HG03378 (cell line): ENCODE measurements at regions not wholly inside any gene's neighbourhood (a gene's known extent, or its start where the extent isn't known, plus 50 kb on each side); places are given as distances from the start of the nearest gene placed in this dataset.
"Not testable (repeated sequence)": the region's sequence is repeated elsewhere in the genome, so short reads cannot be mapped to it uniquely, and the experiment has no call there.

Source experiments
- ATAC-seq: cut with Tn5 transposase; IDR thresholded peaks from one replicate; pipeline ENCODE4 v1.9.1; 2021; ENCODE audit warnings: mild to moderate bottlenecking, moderate library complexity; ENCODE audit not compliant: unreplicated experiment

GRCh38 chr13:22940736-22941135 is 240.0 kb upstream of the SGCG start:
- ATAC-seq: no peak

- not testable (repeated sequence) for ATAC-seq
Measured at GRCh38 chr13:22941495-22941894, 239.3 kb upstream of the SGCG start.

GRCh38 chr13:22942831-22943230 is 237.9 kb upstream of the SGCG start:
- ATAC-seq: not testable (repeated sequence)

GRCh38 chr13:22944378-22944777 is 236.4 kb upstream of the SGCG start:
- ATAC-seq: no peak

- ATAC-seq: no peak
Measured at GRCh38 chr13:22945321-22946226, 235.2 kb upstream of the SGCG start.

GRCh38 chr13:22948421-22948820 is 232.4 kb upstream of the SGCG start:
- ATAC-seq: no peak

GRCh38 chr13:22952018-22952417 is 228.8 kb upstream of the SGCG start:
- ATAC-seq: not testable (repeated sequence)

- ATAC-seq: not testable (repeated sequence)
Measured at GRCh38 chr13:22955147-22955546, 225.6 kb upstream of the SGCG start.

- ATAC-seq: not testable (repeated sequence)
Measured at GRCh38 chr13:22956456-22957115, 224.2 kb upstream of the SGCG start.

GRCh38 chr13:22959859-22960258 is 220.9 kb upstream of the SGCG start:
- not testable (repeated sequence) for ATAC-seq

GRCh38 chr13:22960827-22961226 is 220.0 kb upstream of the SGCG start:
- ATAC-seq: no peak

GRCh38 chr13:22961342-22961741 is 219.4 kb upstream of the SGCG start:
- not testable (repeated sequence) for ATAC-seq

- ATAC-seq: no peak
Measured at GRCh38 chr13:22961835-22962537, 218.8 kb upstream of the SGCG start.

- ATAC-seq: not testable (repeated sequence)
Measured at GRCh38 chr13:22963384-22964053, 217.3 kb upstream of the SGCG start.

- ATAC-seq: no peak
Measured at GRCh38 chr13:22964245-22964966, 216.4 kb upstream of the SGCG start.

GRCh38 chr13:22965011-22965857 is 215.5 kb upstream of the SGCG start:
- not testable (repeated sequence) for ATAC-seq

- not testable (repeated sequence) for ATAC-seq
Measured at GRCh38 chr13:22965858-22966239, 214.9 kb upstream of the SGCG start.

- not testable (repeated sequence) for ATAC-seq
Measured at GRCh38 chr13:22966753-22967152, 214.0 kb upstream of the SGCG start.

GRCh38 chr13:22967669-22968068 is 213.1 kb upstream of the SGCG start:
- ATAC-seq: no peak
